Brain pericyte (primary cell): ENCODE measurements at regions not wholly inside any gene's neighbourhood (a gene's known extent, or its start where the extent isn't known, plus 50 kb on each side); places are given as distances from the start of the nearest gene placed in this dataset.
A peak's percentile ranks its signal among the peaks of the same experiment; 100 is the strongest.
"Not testable (repeated sequence)": the region's sequence is repeated elsewhere in the genome, so short reads cannot be mapped to it uniquely, and the experiment has no call there.

ENCODE experiments used
- DNase-seq: peaks from one replicate; pipeline ENCODE4 v3.0.0-alpha.2; 2012; ENCODE audit warnings: low read depth, low spot score

DNA sequence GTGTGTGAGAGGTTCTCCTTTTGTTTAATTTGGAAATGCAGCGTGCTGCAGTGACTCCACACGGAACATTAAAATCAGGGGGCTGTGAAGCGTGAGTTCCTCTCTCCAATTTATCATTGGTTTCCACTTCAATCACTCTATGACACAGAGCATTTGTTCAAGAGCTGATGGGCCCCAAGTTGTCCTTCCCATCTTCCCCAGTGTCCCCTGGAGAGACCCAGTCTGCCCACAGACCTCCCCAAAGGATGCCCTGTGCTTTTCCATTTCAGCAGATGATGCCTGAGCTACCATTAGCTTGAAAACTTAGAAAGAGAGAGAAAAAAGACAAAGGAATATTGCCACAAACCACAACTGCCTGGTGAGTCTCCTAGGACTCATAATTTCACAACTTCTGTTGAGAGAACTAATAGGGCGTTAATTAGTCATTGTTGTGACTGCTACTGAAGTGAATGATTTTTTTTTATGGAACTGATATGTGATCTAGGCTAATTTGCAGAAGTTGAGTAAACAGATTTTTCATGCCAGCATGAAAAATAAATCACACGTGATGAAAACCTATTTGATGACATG lies 772.7 kb downstream of the SEMA5A start:
- no peak for DNase-seq

DNA sequence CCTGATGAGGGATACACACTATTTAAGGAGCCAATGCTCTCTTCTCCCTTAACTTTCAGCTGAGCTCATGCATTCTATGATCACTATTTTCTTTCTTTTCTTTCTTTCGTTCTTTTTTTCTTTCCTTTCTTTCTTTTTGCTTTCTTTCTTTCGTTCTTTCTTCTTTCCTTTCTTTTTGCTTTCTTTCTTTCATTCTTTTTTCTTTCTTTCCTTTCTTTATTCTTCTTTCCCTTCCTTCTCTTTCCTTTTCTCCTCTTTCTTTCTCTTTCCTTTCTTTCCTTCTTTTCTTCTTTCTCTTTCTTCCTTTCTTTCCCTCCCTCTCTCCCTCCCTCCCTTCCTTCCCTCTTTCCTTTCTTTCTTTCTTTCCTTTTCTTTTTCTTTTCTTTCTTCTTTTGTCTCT lies 761.2 kb downstream of the SEMA5A start:
- DNase-seq = no peak

GRCh38 chr5:8788246-8788645 lies 757.6 kb downstream of the SEMA5A start:
- no peak for DNase-seq

DNA sequence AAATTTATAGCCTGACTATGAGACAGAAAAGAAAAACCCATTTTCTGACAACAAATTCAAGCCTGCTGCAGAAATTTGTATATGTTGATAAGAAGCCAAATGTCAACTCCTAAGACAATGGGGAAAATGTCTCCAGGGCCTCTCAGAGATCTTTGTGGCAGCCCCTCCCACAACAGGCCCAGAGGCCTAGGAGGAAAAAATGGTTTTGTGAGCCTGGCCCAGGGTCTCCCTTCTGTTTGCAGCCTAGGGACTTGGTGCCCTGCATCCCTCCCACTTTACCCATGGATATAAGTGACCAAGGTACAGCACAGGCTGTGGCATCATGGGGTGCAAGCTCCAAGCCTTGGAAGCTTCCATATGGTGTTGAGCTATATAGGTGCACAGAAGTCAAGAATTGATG lies 740.2 kb downstream of the SEMA5A start:
- DNase-seq = no peak

GRCh38 chr5:8807636-8808035 lies 738.2 kb downstream of the SEMA5A start:
- no peak for DNase-seq

DNA sequence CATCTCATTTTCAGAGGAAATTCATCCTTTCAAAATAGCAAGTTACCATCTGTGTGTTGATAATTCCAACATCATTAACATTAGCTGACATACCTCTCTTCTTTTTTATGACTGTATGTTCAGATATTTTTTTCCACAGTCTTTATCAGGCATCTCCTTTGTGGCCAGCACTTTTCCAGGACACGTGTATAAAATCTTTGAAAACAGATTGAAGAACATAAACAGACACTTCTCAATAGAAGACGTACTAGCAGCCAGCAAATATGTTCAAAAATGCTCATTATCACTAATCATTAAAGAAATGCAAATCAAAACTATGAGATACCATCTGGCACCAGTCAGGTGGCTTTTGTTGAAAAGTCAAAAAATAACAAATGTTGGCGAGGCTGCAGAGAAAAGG lies 734.3 kb downstream of the SEMA5A start:
- DNase-seq = no peak

DNA sequence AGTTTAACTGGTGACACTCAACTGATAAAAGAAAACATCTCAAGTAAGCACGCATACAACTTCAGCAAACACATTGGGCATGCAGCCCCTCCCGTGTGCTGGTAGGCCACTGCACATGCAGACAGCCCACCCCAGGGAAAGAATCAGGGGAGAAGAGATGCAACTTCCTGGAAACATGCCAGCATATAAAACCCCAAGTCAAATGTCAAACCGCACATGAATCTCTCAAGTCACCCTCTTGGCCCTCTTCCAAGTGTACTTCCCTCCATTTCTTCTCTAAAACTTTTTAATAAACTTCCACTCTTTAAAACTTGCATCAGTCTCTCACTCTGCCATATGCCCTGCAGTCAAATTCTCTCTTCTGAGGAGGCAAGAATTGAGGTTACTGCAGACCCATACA lies 732.7 kb downstream of the SEMA5A start:
- DNase-seq = no peak

DNA sequence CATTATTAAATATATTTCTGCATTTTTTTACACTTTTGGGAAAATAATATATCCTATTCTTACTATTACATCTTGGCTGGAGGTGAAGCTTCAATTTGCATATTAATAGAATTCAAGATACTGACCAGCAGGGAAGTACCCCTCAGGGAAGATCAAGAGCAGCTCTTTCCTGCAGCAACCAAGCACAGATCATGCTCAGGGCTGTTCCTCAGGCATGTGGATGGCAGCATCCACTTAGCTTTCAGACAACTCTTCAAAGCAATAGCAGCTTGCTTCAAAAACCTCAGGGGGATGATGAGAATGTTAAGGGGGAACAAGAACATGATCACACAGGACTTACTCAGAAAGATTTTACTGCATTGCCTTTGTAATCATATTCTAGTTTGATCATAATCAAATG lies 731.8 kb downstream of the SEMA5A start:
- DNase-seq = no peak

GRCh38 chr5:8824371-8824770 lies 721.5 kb downstream of the SEMA5A start:
- no peak for DNase-seq

GRCh38 chr5:8825139-8825757 lies 720.6 kb downstream of the SEMA5A start:
- no peak for DNase-seq

GRCh38 chr5:8826508-8826907 lies 719.4 kb downstream of the SEMA5A start:
- DNase-seq = no peak

DNA sequence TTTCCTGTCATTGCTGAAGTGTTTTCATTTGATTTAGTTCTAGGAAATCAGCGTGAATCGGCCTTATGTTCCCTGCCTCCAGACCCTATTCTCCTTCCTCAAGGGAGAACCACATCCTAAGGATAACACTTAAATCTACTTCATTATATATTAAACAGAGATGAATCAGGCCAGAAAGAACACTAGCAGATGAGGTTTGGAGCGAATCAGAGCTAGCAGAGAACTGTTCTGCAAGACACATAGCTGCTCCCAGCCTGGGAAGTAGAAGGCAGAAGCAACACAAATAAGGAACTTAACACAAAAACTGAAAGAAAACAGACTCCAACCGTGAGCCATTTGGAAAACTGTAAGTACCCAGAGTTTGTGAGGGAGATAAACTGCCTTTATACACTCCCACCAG lies 718.2 kb downstream of the SEMA5A start:
- peak; percentile 48 for DNase-seq

DNA sequence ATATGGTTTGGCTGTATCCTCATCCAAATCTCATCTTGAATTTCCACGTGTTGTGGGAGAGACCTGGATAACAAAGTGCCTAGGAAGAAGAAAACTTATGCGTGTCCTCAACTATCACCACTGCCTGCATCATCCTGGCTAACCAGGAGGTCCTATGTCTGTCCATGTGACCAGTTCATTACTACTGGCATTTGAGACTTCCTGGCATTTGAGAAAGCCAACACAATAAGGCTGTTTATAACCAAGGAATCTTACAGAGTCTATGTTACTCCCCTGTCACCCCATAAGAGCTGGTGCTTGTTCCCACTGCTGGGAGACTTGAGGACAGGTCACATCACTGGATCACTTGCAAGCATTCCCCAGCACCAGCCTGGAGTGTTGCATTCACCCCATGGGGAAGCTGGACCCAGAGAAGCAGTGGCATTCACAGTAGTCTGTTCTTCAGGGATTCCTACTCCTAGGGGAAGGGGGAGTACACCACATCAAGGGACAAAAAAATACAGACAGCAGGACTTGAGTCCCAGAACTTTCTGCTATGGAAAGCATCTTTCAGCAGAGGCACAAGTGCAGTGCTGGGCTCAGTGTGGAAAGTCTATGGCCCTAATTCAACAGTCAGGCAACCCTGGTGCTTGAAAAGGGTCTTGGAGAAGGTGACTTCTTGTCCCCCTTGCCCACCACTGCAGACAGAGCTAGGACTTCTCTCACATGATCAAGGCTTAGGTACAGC lies 717.1 kb downstream of the SEMA5A start:
- DNase-seq = no peak

DNA sequence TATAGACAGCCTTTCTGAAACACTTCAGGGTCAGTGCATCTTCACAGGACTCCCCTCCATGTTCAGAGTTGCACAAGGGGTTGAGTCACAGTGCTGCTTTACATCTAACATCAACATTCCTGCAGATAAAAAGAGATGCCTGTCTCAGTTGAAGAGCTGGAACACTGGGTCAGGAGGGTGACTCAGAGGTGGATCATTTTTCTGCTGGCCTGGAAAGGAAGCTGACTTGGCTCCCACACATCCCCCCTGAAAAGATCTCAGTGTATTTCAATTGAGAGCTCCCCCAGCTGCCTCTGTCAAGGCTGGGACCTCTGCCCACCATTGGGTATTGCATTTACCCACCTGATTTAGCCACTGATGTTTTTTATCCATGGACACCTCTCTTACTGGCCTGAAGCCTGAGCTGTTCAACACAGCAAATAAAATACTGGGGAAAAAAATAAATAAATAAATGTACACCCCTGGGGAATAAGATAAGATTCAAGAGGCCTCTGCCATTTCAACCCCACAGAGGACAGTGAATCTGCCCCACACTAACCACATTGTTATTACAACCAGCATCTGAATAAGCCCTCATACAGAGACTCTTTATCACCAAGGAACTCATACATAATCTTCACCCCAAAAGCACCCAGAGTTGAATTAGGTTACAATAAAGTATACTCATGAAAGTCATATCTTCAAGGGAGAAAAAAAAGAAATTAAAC lies 716.4 kb downstream of the SEMA5A start:
- DNase-seq = peak; percentile 79

DNA sequence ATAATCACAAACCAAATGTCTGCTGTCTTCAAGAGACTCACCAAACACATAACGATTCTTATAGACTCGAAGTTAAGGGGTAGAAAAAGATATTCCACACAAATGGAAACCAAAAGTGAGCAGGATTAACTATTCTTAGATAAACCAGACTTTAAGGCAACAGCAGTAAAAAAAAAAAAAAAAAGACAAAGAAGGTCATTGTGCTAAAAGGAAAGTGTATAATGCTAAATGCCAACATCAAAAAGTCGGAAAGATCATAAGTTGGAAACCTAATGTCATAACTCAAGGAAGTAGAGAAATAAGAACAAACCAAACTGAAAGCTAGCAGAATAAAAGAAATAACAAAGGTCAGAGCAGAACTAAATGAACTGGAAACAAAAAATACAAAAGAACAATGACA lies 714.6 kb downstream of the SEMA5A start:
- no peak for DNase-seq

DNA sequence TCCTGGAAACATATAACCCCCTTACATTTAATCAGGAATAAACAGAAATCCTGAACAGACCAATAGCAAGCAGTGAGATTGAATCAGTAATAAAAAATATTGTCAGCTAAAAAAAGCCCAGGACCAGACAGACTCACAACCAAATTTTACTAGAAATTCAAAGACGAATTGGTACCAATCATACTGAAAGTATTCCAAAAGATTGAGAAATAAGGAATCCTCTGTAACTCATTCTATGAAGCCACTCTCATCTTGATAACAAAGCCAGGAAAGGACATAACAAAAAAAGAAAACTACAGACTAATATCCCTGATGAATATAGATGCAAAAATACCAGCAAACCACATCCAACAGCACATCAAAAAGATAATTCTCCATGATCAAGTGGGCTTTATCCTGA lies 714.0 kb downstream of the SEMA5A start:
- DNase-seq = no peak

DNA sequence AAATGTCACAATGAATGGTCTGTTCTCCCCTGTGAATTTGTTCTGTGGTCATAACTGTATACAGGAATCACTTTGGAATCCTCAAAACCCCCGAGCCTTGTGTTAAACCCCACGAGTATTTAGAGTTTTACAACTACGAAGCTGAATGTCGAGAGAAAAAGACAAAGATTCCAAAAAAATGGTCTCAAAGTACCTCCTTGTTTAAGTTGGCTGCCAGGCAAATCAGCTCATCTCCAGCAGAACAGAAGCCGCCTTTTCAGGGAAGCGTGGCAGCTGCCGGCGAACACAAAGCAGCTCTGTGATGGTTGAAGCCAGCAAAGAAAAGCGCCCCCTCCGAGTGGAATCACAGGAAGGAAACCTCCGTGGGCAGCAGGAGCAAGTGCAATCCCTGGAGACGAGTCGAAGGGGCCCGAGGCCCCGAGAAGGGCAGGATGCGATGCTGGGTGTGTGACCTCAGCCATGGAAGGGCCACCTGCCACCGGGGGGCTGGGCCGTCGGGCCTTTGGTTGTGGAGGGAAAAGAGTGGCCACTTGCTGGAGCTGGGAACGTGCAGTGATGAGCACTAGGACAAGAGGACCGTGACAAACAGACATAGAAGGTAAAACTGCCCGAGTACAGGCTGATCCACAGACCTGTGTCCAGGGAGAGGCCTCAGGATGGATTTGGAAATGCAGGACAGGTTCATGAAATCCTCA lies 706.4 kb downstream of the SEMA5A start:
- no peak for DNase-seq

DNA sequence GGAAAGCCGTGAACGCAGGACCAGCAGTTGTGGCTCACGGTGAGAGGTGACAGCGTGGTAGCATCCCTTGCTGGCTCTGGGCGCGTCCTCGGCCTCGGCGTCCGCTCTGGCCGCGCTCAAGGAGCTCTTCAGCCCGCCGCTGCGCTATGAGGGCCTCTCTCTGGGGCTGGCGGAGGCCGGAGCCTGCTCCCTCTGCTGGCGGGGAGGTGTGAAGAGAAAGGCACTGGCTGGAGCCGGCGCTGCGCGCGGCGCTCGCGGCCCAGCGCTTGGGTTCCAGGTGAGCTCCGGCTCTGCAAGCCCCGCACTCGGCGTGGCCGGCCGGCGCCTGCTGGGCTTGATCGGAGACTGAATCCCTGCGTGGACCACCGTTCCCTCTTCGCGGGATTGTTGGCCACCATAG lies 705.6 kb downstream of the SEMA5A start:
- no peak for DNase-seq

DNA sequence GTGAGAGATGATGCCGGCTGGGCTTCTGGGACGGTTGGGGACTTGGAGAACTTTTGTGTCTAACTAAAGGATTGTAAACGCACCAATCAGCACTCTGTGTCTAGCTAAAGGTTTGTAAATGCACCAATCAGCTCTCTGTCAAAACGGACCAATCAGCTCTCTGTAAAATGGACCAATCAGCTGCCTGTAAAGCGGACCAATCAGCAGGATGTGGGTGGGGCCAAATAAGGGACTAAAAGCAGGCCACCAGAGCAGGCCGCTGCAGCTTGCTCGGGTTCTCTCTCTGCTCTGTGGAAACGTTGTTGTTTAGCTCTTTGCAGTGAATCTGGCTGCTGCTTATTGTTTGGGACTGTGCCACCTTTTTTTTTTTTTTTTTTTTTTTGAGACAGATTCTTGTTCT lies 705.1 kb downstream of the SEMA5A start:
- DNase-seq = not testable (repeated sequence)

DNA sequence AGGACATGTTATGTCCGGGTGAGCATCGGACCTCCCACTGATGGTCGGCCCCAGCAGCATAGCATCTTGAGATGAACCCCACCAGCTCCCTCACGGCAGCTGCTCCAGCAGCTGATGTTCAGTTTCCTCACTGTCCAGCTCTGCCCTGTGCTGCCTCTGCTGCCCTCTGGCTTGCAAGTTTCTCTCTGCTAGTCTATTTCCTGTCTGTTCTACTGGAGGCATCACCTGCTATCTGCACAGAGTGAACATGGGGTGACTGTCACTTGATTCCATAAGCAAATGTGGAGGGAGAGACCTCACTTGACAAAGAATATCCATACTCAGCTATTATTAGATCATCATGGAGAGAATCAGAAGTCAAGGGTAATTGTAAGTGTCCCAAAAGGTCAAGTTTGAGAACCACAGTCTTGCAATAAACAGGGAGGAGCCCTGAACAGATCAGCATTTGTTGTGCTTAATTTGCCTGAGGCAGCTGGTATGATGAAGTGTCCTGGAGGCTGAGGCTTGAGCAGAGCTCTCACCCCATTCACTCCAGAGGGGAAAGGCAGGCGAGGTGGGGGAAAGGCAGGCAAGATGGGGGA lies 702.8 kb downstream of the SEMA5A start:
- no peak for DNase-seq

DNA sequence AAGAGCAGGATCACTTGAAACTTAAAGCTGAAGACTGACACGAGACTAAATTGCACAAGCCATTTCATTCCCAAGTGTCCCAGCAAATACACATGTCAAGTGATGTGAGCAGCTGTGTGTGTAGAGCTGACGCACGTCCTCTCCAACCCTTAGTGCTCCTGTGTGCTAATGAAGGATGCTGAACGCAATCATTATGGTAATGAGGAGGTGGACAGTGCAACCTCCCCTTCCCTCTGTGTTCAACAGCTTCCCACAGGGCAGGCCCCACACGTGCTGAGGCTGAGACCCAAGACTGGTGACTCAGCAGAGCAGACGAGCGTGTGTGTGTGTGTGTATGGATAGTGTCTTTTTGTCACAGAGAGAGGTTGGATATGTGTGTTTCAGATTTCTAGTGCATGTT lies 702.1 kb downstream of the SEMA5A start:
- DNase-seq = no peak

- no peak for DNase-seq
Observed at GRCh38 chr5:8844206-8844605, 701.7 kb downstream of the SEMA5A start.
